K562 (cell line): ENCODE measurements at regions not wholly inside any gene's neighbourhood (a gene's known extent, or its start where the extent isn't known, plus 50 kb on each side); places are given as distances from the start of the nearest gene placed in this dataset.

Experiments
- ATAC-seq: fragments of 200-7000 bp; cut with Tn5 transposase; 3 replicates; pipeline ENCODE4 v1.9.1; 2020; ENCODE audit warnings: moderate library complexity
- BruUV-seq: library from RNA; stranded (reverse); fragments of 400-500 nt; replicated peaks from 2 replicates; lab custom pipeline; 2021; lab: Mats Ljungman, UMichigan
- CTCF ChIA-PET: fragments of 300-600 bp; formaldehyde crosslinking; extraction: SDS; loops from one replicate; lab custom pipeline; 2021; ENCODE audit warnings: low intra/inter-chr PET ratio; lab: Yijun Ruan, JAX
- POLR2A ChIA-PET: fragments of 300-600, 350-650 bp; sonication (Branson Sonifier 250); formaldehyde crosslinking; extraction: SDS; loops from one replicate; lab custom pipeline; 2021; ENCODE audit warnings: antibody characterized with exemption, inconsistent platforms; lab: Yijun Ruan, JAX
- DNase-seq, 4 experiments: peaks; one replicate each; pipeline versions ENCODE4 v3.0.0 to v3.0.0-alpha.2; 2011 to 2018; ENCODE audit warnings: low spot score in 3 of 4, mixed read lengths in 3 of 4; ENCODE audit errors: extremely low read depth in 1 of 4
- FAIRE-seq: peaks from 2 replicates; lab custom pipeline; 2011; peaks lifted over from hg19 to GRCh38; lab: Jason Lieb, UNC
- H2AFZ ChIP-seq: 2 replicates; pipeline ENCODE4 v1.6.0; 2011; ENCODE audit warnings: low read depth, low read length, control low read depth, inconsistent platforms
- H3K27ac ChIP-seq: fragments of 200-600 bp; 3 replicates; pipeline ENCODE4 v1.8.0; 2011; ENCODE audit warnings: low read depth, mild to moderate bottlenecking, control low read depth, inconsistent platforms, low read length, moderate library complexity, mixed read lengths; ENCODE audit errors: extremely low read depth
- H3K27me3 ChIP-seq, 2 experiments: fragments of 300-600 bp in 1 of 2; 2 replicates in 1 of 2; 3 replicates in 1 of 2; pipeline versions ENCODE4 v1.6.0 to v1.8.0; 2011; ENCODE audit warnings: inconsistent platforms in 2 of 2, low read length in 2 of 2, mild to moderate bottlenecking in 1 of 2, mixed read lengths in 1 of 2, moderate library complexity in 1 of 2; ENCODE audit not compliant: control insufficient read depth in 2 of 2, insufficient read depth in 2 of 2
- H3K36me3 ChIP-seq: fragments of 300-600 bp; 3 replicates; pipeline ENCODE4 v1.8.0; 2011; ENCODE audit warnings: mild to moderate bottlenecking, low read length, inconsistent platforms; ENCODE audit not compliant: control insufficient read depth, insufficient read depth
- H3K4me1 ChIP-seq, 2 experiments: fragments of 200-600 bp in 1 of 2; replicated peaks in 1 of 2; 2 replicates in 1 of 2; 3 replicates in 1 of 2; pipeline versions ENCODE4 v1.5.1 to v1.8.0; 2011; ENCODE audit warnings: inconsistent platforms in 2 of 2, low read length in 2 of 2, mild to moderate bottlenecking in 1 of 2, mixed read lengths in 1 of 2, moderate library complexity in 1 of 2; ENCODE audit not compliant: control insufficient read depth in 2 of 2, insufficient read depth in 2 of 2
- H3K4me2 ChIP-seq: 2 replicates; pipeline ENCODE4 v1.6.1; 2011; ENCODE audit warnings: low read length, control low read depth, inconsistent platforms, mixed read lengths; ENCODE audit not compliant: insufficient read depth
- H3K4me3 ChIP-seq: fragments of 200-600 bp; sonication (generic), shearing (Covaris generic); 2 replicates; pipeline ENCODE4 v1.5.1; 2016; ENCODE audit warnings: control low read depth, inconsistent platforms
- H3K79me2 ChIP-seq: fragments of 200-600 bp; 3 replicates; pipeline ENCODE4 v1.8.0; 2011; ENCODE audit warnings: low read length, inconsistent platforms; ENCODE audit not compliant: control insufficient read depth, insufficient read depth
- H3K9ac ChIP-seq, 2 experiments: 2 replicates each; pipeline versions ENCODE4 v1.6.0 to v1.6.1; 2011; ENCODE audit warnings: low read depth in 2 of 2, low read length in 2 of 2, control low read depth in 1 of 2, inconsistent platforms in 1 of 2, mild to moderate bottlenecking in 1 of 2, mixed read lengths in 1 of 2; ENCODE audit not compliant: insufficient read depth in 1 of 2
- H3K9me1 ChIP-seq: one replicate; pipeline ENCODE4 v1.6.0; 2011; ENCODE audit warnings: inconsistent platforms, mild to moderate bottlenecking, low read length, moderate library complexity; ENCODE audit not compliant: control insufficient read depth, insufficient read depth
- H3K9me3 ChIP-seq: replicated peaks from 2 replicates; pipeline ENCODE4 v1.5.1; 2011; ENCODE audit warnings: low read depth, low read length, inconsistent platforms; ENCODE audit not compliant: control insufficient read depth, insufficient read depth
- H4K20me1 ChIP-seq: replicated peaks from 2 replicates; pipeline ENCODE4 v1.6.1; 2011; ENCODE audit warnings: low read length, inconsistent platforms, mixed read lengths; ENCODE audit not compliant: control insufficient read depth, insufficient read depth
- ARID3B ChIP-seq: fragments of 250-450 bp; sonication (Bioruptor Pico); IDR thresholded peaks from 2 replicates; pipeline ENCODE4 v1.4.0; 2020; ENCODE audit warnings: borderline replicate concordance
- C11orf30 ChIP-seq: fragments of 450-650 bp; IDR thresholded peaks from 2 replicates; pipeline ENCODE4 v1.6.1; 2016; ENCODE audit warnings: low read depth, mild to moderate bottlenecking
- MAFG ChIP-seq: fragments of 450-650 bp; conservative IDR thresholded peaks from 2 replicates; pipeline ENCODE4 v1.6.1; 2016; ENCODE audit warnings: missing genetic modification characterization, missing compliant biosample characterization
- RBM22 ChIP-seq: fragments of 200-400 bp; formaldehyde crosslinking; IDR thresholded peaks from 2 replicates; pipeline ENCODE4 v1.6.1; 2018; ENCODE audit warnings: low read length, low read depth; ENCODE audit not compliant: poor library complexity, severe bottlenecking
- ZNF316 ChIP-seq: fragments of 450-650 bp; IDR thresholded peaks from 2 replicates; pipeline ENCODE4 v1.6.1; 2016
- WGBS: fragments of 100-300 bp; shearing (Covaris generic); methylation state at CpG from one replicate; pipeline ENCODE4 v1.1.6; 2016; ENCODE audit warnings: low coverage, mixed read lengths; ENCODE audit not compliant: insufficient coverage; ENCODE audit errors: missing lambda C conversion rate; 5-methylcytosine and 5-hydroxymethylcytosine counted together
- in situ Hi-C: fragments of 300-500 bp; cut with MboI; formaldehyde crosslinking; loops from 4 replicates; pipeline ENCODE4 v1.15.0; 2018; ENCODE audit warnings: inconsistent platforms, mixed read lengths
- intact Hi-C: fragments of 100-400 bp; cut with micrococcal nuclease; formaldehyde crosslinking; loops from 2 replicates; pipeline ENCODE4 v1.14.2; 2022

DNA sequence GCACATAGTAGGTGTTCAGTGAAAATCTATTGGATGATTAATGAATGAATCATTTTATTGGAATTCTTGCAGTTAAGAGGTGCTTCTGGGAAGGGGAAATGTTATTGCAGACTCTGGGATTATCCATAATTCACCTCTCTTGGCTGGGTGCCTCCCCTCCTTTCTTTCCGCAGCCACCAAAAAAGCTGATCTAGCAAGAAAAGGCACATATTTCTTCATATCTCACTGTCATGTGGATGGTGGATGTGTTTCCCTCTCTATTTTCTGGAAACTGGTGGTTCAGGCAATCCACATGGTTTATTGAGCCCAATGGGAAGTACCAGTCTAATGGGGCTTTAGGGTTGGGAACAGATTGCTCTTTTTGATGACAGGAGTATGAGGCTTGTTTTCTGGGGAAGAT is 151.1 kb upstream of the ROPN1 start:
- BruUV-seq, result no TSS peak
- Histone ChIP-seq H3K27ac (no peak overlapping the region), H3K9me1 (no peaks in the 10 kb centered on the region), H3K4me1 (no peaks in the 10 kb centered on the region), H3K36me3 (no peaks in the 10 kb centered on the region), H3K79me2 (no peaks in the 10 kb centered on the region), H3K27me3 (no peaks in the 10 kb centered on the region), H3K4me2 (no peak overlapping the region), H4K20me1 (no peaks in the 10 kb centered on the region), H3K4me3 (no peak overlapping the region), H2AFZ (no peak overlapping the region), H3K9ac (no peak overlapping the region), H3K9me3 (no peaks in the 10 kb centered on the region)
- CTCF ChIA-PET, result no interaction called here
- intact Hi-C loops, result no loop called here
- no peak for TF ChIP-seq ARID3B (CRISPR knock-in tag)
- no peak for TF ChIP-seq RBM22
- TF ChIP-seq C11orf30, result peak; percentile 16; the same call in 1 of the 2 replicates
- peak; percentile 13; the same call in 1 of the 2 replicates for TF ChIP-seq ZNF316
- TF ChIP-seq MAFG (tag), result peak; percentile 26; the same call in 1 of the 2 replicates
- ATAC-seq, result no peak
- no peak for DNase-seq
- WGBS, result 0% methylated on average over 1 of the region's 1 CpG
- POLR2A ChIA-PET, result interaction anchor here (0.7 kb wide), 1 partner anchor 15 kb away, joined by 3 read pairs; no protein-coding TSS in a partner anchor
- FAIRE-seq, result no peak
- in situ Hi-C loops, result no loop called here
